Activated naive CD4-positive, alpha-beta T cell treated with anti-CD3 and anti-CD28 coated beads, Interleukin-2, amount 50 U/mL, for 72 hours (primary cell): ENCODE measurements at regions not wholly inside any gene's neighbourhood (a gene's known extent, or its start where the extent isn't known, plus 50 kb on each side); places are given as distances from the start of the nearest gene placed in this dataset.

Experiments
- ATAC-seq, 2 donors: fragments of 150-1000 bp; cut with Tn5 transposase; 2 replicates each; pipeline ENCODE4 v1.10.0; 2021; ENCODE audit warnings: mild to moderate bottlenecking in 2 of 2, moderate library complexity in 2 of 2
- DNase-seq, 2 donors: peaks; one replicate each; pipeline ENCODE4 v3.0.0; 2021 to 2022; ENCODE audit warnings: low spot score in 2 of 2
- H3K27ac Mint-ChIP-seq, 2 donors: one replicate each; pipeline ENCODE4 v1.8.0; 2022; ENCODE audit warnings: mild to moderate bottlenecking in 2 of 2, mixed read lengths in 2 of 2
- H3K36me3 Mint-ChIP-seq, 2 donors: one replicate each; pipeline ENCODE4 v1.8.0; 2022; ENCODE audit warnings: mixed read lengths in 2 of 2
- H3K9me3 Mint-ChIP-seq, 2 donors: one replicate each; pipeline ENCODE4 v1.8.0; 2022; ENCODE audit warnings: mixed read lengths in 2 of 2

DNA sequence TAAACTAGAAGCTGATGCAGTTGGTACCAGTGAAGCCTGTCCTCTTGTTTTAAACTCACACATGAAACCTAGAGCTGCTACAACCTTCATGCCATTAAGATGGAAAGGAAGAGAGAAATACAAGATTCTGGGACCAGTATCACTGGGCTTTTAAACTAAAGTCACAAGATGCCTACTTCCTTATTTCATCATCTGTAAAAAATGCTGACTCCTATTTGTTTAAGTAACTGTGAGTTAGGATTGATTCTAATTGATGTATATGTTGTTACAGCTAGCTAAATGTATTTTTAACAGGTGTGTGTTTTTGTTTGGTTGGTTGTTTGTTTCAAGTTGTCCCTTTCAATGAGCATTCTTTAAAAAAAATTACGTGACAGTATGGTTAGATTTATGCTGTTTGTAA is 833.3 kb upstream of the PRMT6 start:
- peak overlapping the region in 1 of 2 donors; percentile 5 for H3K27ac Mint-ChIP-seq
- ATAC-seq: no peak
- no peaks in the 10 kb centered on the region for H3K36me3 Mint-ChIP-seq
- DNase-seq: no peak
- peaks cover 0 to 10% of the 10 kb centered on the region in 2 donors for H3K9me3 Mint-ChIP-seq

DNA sequence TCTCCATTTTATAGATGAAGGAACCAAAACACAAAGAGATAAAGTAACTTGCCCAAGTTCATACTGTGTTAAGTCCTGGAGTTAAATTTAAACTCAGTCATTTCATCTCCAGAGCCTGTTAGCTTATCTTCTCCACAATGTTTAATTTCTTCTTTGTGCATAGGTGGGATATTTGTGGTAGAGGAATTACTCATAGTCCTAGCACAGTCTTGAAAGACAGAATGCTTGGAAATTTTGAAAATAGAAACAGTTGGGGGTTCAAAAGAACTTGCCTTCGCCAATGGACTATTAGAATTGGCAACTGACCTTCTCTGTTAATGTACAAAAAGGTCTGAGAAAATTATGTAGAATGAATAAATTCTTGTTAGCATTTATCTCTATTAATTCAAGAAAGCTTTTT is 832.0 kb upstream of the PRMT6 start:
- Mint-ChIP-seq H3K9me3 (peaks cover 0 to 10% of the 10 kb centered on the region in 2 donors), H3K36me3 (no peaks in the 10 kb centered on the region), H3K27ac (no peak overlapping the region)
- no peak for ATAC-seq
- DNase-seq: no peak

DNA sequence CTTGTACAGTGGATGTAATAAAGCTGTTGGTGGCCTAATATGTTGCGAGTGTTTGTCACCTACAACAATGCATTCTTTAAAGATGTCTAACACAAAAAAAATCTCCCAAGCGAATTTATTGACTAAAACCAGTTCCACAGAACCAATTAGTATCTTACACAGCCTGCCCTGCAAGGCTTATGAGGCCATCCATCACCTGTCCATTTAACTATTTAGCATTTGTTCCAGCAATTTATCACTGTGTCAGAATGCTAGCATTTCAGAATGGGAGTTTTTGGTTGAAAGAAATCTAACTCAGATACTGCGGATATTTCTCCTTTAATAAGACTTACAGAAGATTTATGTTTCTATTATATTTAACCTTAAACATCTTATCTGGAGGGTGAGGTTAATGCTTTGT is 831.1 kb upstream of the PRMT6 start:
- H3K27ac Mint-ChIP-seq: no peak overlapping the region
- no peaks in the 10 kb centered on the region for H3K36me3 Mint-ChIP-seq
- H3K9me3 Mint-ChIP-seq: peaks cover 3 to 14% of the 10 kb centered on the region in 2 donors
- DNase-seq (no peak), ATAC-seq (no peak)

DNA sequence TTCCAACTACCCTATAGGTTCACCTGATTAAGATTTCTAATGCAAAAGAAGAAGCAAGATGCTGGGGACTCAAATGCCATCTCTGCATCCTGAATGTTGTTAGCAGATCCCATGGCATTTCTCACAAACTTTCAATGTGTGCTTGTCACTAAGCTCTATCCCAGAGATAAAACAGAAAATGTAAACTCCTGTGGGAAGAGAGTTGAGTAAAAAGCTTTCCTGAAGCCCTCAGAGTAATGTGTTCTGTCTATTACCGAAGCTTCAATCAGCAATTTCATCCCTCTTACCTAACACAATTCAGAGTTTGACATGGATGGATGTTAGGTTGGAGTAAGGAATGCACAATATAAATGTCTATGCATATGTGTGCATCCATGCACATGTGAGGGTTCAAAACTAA is 829.9 kb upstream of the PRMT6 start:
- Mint-ChIP-seq H3K36me3 (no peaks in the 10 kb centered on the region), H3K9me3 (peaks cover 3 to 7% of the 10 kb centered on the region in 2 donors), H3K27ac (no peak overlapping the region)
- no peak for DNase-seq
- no peak for ATAC-seq

DNA sequence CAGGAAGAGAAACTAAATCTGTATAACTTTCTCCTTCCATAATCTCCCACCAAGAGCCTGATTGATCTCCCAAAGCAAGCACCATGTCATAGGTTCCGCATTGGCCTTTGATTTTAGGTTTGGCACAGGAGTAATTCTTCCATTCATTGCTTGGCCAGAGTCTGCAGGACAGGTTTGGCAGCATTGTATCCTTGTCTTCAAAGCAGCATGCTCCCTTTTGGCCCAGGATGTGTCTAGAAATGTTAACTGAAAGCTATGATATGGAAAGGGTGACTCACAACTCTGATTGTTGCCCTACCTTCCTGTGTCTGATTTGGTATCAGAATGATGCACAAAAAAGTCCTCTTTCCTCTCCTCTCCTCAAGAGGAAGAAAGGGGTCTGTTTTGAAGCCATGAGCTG is 824.3 kb upstream of the PRMT6 start:
- H3K36me3 Mint-ChIP-seq: no peaks in the 10 kb centered on the region
- peaks cover 13 to 16% of the 10 kb centered on the region in 2 donors for H3K9me3 Mint-ChIP-seq
- DNase-seq (no peak), ATAC-seq (no peak)
- no peak overlapping the region for H3K27ac Mint-ChIP-seq

DNA sequence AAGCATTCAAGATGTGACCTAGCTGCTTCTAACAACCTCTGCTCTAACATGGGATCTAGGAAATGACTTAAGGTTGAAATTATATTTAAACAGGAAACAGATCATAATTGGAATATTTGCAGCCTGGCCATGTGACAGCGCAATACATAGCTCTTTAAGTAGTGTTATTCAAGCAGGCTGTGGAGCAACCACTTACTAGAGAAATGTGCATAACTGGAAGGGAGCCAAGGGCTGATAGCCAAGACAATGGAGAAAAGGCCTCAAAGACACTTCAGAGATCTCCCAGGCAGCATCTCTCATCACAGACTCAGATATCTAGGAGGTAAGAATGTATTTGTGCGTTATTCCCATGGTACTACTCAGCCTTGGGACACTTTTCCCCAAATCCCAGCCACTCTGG is 823.0 kb upstream of the PRMT6 start:
- peaks cover 16 to 21% of the 10 kb centered on the region in 2 donors for H3K9me3 Mint-ChIP-seq
- DNase-seq (no peak), ATAC-seq (no peak)
- H3K27ac Mint-ChIP-seq: no peak overlapping the region
- no peaks in the 10 kb centered on the region for H3K36me3 Mint-ChIP-seq

DNA sequence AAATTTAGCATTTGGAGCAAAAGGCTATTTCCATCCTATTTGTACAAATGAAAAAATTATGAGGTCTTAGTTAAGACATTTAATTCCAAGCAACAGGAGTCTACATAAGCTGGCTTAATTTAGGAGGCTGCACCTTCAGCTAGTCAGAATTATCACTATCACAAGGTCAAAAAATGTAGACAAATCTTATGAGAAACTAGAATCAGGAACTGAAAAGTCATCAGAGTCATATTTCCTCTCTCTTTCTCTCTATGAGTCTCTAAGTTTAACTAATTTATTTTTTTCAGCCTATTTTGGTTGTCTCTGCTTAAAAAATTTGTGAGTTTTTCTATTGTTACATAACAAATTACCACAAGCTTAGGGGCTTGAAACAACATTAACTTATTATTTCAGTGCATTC is 807.1 kb upstream of the PRMT6 start:
- ATAC-seq (no peak), DNase-seq (no peak)
- Mint-ChIP-seq H3K36me3 (no peaks in the 10 kb centered on the region), H3K27ac (no peak overlapping the region), H3K9me3 (peaks cover 20 to 25% of the 10 kb centered on the region in 2 donors)

DNA sequence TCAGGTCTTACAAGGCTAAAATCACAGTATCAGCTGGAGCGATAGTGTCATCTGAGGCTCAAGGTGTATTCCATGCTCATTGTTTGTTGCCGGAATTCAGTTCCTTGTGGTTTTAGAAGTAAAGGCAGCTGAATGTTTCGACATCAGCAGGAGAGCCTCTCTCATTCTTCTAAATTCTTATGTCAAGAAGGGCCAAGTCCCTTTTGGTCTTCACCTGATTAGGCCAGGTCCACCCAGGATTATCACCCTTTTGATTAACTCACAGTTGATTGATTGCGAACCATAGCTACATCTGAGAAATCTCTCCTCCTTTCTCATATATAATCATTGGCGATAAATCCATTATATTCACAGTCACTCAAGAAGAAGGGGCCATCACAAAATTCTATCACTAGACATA is 806.7 kb upstream of the PRMT6 start:
- H3K27ac Mint-ChIP-seq: no peak overlapping the region

DNA sequence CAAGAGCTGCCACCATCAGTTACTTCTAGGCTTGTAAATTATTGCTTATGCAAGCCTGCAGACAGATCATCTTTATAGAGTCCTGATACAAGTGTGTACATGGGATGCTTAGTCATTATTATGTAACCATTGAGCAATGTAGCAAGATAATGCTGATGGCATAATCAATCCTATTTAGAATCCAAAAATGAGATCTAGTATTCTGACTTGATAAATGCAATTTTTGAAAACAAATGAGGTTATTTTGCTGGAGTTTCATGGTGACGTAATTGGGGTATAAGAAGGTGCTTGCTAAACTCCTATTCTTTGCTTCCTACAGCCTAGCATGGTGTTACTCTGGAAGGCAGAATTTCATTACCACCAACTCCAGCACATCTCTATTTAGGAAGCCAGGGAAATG is 801.7 kb upstream of the PRMT6 start:
- Mint-ChIP-seq H3K27ac (no peak overlapping the region), H3K36me3 (no peaks in the 10 kb centered on the region), H3K9me3 (peaks cover 28 to 34% of the 10 kb centered on the region in 2 donors)
- DNase-seq (no peak), ATAC-seq (no peak)

More for the DNA sequence above, 806.7 kb upstream of the PRMT6 start:
- Mint-ChIP-seq H3K36me3 (no peaks in the 10 kb centered on the region), H3K9me3 (peaks cover 16 to 21% of the 10 kb centered on the region in 2 donors)
- DNase-seq (no peak), ATAC-seq (no peak)

DNA sequence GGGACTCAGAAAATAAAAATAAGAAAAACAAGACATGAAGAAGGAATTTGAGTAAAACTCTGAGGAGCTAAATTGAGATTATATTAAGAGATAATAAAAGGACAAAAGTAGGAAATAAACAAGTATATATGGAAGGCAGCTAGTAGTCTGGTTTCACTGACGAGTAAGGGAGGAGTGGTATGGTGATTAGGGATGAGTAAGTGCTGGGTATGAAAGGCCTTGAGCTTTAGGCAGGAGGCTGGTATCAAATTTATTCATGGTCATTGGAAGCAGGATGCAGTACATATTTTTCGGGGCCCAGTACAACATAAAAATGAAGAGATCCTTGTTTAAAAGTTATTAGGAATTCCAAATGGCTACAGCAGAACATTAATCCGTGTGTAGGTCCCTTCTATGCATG is 789.7 kb upstream of the PRMT6 start:
- no peak overlapping the region for H3K27ac Mint-ChIP-seq
- peaks cover 0 to 8% of the 10 kb centered on the region in 2 donors for H3K36me3 Mint-ChIP-seq
- peaks cover 28 to 32% of the 10 kb centered on the region in 2 donors for H3K9me3 Mint-ChIP-seq
- no peak for ATAC-seq
- DNase-seq: no peak

DNA sequence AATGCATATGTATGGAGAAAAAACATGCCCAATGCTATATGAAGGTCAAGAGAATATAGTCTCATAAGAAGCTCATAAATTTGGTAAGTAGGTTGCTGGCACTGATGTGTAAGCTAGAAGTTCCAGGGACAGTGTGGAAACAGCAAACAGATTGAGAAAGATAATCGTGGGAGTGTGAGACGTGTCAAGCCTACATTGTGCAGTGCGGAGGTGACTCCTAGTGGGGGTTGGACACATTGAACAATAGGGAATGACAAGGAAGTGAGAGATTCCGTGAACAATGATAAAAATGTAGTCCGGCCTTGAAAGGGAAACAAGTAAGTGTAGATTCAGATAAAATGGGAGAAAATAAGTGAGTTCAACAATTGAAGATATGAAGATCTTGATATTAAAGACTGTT is 788.4 kb upstream of the PRMT6 start:
- no peak for DNase-seq
- ATAC-seq: no peak
- no peak overlapping the region for H3K27ac Mint-ChIP-seq
- H3K9me3 Mint-ChIP-seq: peaks cover 28 to 34% of the 10 kb centered on the region in 2 donors
- H3K36me3 Mint-ChIP-seq: peaks cover 0 to 8% of the 10 kb centered on the region in 2 donors

DNA sequence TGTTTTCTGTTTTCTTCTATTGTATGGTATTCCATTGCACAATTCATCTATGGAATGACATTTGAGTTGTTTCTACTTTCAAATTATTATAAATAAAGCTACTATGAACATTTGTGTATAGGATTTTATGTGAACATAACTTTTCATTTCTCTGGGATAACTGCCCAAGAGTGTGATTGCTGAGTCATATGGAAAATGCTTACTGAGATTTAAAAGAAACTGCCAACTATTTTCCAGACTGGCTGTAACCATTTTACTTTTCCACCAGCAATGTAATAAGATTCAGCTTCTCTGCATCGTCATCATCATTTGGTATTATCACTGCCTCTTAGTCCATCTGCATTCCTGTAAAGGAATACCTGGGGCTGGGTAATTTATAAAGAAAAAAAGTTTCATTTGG is 779.6 kb upstream of the PRMT6 start:
- Mint-ChIP-seq H3K36me3 (no peaks in the 10 kb centered on the region), H3K27ac (no peak overlapping the region), H3K9me3 (peaks cover 3 to 5% of the 10 kb centered on the region in 2 donors)
- ATAC-seq (no peak), DNase-seq (no peak)

DNA sequence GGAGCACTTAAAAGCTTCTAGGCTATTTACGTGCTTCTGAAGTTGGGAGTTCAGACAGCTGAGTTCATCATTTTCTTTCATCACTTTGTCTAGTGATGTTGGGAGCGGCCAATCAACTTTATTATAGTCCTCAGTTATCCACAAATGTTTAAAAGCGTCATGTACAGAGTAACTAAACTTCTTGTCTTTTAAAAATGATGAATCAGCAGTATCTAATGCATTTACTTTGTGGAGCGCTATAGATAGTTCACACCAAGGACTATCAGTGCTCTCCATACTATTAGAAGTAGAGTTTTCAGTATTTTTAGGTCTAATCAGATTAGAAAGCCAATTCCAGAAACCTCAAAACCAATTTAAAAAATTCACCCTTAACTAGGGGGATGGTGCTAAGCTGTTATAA is 778.7 kb upstream of the PRMT6 start:
- Mint-ChIP-seq H3K27ac (no peak overlapping the region), H3K36me3 (no peaks in the 10 kb centered on the region), H3K9me3 (peaks cover 3 to 5% of the 10 kb centered on the region in 2 donors)
- no peak for ATAC-seq
- no peak for DNase-seq

DNA sequence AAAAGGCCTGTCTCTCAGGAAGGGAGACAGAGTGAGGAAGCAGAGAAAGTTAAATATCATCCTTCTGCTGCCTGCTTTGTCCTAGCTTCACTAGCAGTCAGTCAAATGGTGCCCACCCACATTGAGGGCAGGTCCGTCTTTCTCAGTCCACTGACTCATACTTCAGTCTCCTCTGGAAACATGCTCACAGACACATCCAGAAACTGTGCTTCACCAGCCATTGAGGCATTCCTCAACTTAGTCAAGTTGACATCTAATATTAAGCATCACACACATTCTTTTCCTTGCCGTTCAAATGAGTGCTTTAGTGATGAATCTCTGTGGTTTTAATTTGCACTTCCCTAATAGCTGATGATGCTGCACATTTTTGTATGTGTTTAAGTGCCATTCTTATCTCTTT is 777.8 kb upstream of the PRMT6 start:
- H3K36me3 Mint-ChIP-seq: no peaks in the 10 kb centered on the region
- no peak for ATAC-seq
- peaks cover 3 to 5% of the 10 kb centered on the region in 2 donors for H3K9me3 Mint-ChIP-seq

DNA sequence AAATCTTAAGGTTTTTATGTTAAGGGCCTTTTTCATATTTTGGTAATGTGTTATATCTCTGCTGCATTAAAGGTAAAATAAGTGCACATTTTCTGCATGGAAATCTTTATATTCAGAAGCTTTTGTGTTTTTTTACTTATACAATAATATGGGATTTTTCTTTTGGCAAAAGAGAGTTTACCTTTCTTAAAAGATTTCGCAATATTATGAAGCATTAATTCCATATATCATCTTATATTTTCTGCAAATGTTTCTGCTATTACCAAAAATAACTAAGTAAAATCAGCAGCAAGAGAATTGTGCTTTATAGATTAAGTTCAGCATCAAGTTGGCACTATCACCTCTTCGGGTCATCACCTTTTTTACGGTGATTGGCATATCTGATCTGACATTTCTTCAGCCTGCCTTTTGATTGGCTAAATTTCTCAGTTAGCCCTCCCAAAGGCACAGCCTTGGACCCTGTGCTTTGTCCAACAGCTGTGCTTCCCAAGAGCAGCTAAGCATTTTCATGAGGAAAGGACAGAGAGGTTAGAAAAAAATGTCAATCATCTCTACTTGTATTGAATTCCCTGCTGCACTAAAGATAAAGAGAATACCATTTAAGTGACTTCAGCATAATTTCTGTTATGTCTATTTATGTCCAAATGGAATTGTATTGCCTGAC is 767.1 kb upstream of the PRMT6 start:
- DNase-seq: no peak
- peaks cover 9 to 22% of the 10 kb centered on the region in 2 donors for H3K9me3 Mint-ChIP-seq
- no peak for ATAC-seq
- no peaks in the 10 kb centered on the region for H3K36me3 Mint-ChIP-seq
- no peak overlapping the region for H3K27ac Mint-ChIP-seq

More for the DNA sequence above, 777.8 kb upstream of the PRMT6 start:
- DNase-seq: no peak
- H3K27ac Mint-ChIP-seq: no peak overlapping the region

DNA sequence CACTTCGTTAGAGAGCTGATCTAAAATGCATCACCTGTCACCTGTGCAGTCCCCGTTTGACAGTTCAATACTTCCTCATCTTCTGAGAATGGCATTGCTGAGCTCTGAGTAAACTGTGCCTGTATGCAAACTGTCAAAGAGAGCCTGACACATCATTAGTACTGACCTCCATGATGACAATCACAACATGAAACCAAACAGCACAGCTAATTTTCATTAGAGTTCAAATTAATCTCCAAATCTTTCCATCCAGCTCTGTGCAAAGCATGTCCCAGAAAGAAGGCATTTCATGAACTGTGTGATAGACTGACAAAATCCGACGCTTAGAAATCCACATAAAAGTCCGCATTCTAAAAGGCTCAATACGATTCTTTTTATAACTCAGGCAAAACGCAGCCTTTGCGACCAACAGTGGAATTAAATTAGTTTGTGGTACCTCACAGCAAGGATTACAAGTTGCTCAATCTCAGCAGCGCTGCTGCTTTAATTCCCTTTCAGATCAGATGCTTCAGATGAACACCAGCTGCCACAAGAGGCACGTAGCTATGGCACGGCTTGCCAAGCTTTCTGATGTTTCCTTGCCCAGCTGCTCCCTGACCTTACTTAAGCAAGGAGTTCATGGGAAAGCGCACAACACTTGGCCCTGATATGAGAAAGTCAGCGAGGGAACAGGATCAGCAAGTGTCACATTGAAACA is 765.5 kb upstream of the PRMT6 start:
- ATAC-seq (no peak), DNase-seq (no peak)
- no peaks in the 10 kb centered on the region for H3K36me3 Mint-ChIP-seq
- no peak overlapping the region for H3K27ac Mint-ChIP-seq
- H3K9me3 Mint-ChIP-seq: peaks cover 9 to 14% of the 10 kb centered on the region in 2 donors

DNA sequence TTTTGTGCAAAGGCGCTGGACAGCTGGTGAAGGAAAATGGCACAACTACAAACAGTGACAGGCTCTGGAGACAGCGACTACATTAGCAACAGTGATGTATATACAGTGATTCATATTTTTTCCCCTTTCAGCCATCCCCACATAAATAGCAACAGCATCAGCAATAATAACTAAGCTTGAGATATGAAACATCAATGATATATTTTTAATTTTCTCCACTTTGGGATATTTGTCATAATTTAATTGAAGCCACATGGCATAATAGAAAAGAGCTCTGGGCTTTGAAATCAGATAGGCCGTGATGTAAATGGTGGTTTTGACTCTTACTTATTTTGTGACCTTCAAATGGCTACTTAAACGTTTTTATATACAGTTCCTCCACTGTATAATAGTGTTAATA is 764.3 kb upstream of the PRMT6 start:
- ATAC-seq (no peak), DNase-seq (no peak)
- H3K27ac Mint-ChIP-seq: no peak overlapping the region
- peaks cover 7 to 12% of the 10 kb centered on the region in 2 donors for H3K9me3 Mint-ChIP-seq
- H3K36me3 Mint-ChIP-seq: no peaks in the 10 kb centered on the region

DNA sequence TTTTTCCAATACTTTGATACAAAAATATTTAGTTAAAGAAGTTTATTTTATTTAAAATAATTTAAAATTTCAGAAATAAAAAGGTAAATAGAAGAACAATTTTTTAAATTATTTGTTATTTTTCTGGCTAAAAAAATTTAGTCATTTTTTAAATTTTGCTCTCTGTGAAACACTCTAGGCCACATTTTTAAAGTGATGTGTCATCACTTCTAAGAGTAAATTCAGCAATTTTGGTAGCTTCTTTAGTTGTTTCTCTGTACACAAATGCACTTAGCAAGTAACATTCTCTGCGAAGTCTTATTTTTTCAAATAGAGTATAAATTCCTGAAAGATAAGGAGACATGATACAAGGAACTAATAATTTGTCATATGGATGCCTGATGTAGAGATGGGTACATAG is 760.0 kb upstream of the PRMT6 start:
- Mint-ChIP-seq H3K27ac (no peak overlapping the region), H3K36me3 (no peaks in the 10 kb centered on the region), H3K9me3 (peaks cover 6 to 10% of the 10 kb centered on the region in 2 donors)
- no peak for ATAC-seq
- DNase-seq: no peak
